Ovary (tissue), 3 donors: ENCODE measurements at regions not wholly inside any gene's neighbourhood (a gene's known extent, or its start where the extent isn't known, plus 50 kb on each side); places are given as distances from the start of the nearest gene placed in this dataset.

Experiments
- CTCF ChIP-seq, 3 donors: fragments of 450-650 bp in 2 of 3; fragments of 200-600 bp in 1 of 3; IDR thresholded peaks; one replicate each; pipeline versions ENCODE4 v1.5.1 to v1.8.0; 2016 to 2022; ENCODE audit warnings: antibody characterized with exemption in 3 of 3, mild to moderate bottlenecking in 1 of 3
- POLR2A ChIP-seq: fragments of 450-650 bp; IDR thresholded peaks from one replicate; pipeline ENCODE4 v1.6.1; 2017; ENCODE audit warnings: antibody characterized with exemption, mild to moderate bottlenecking, moderate library complexity
- donor health status: DM: no; HTN: no; CAD: no.

GRCh38 chr4:147194604-147195003, 248.9 kb upstream of the TTC29 start:
- TF ChIP-seq CTCF (IDR thresholded peaks at IDR 0.05) (no peak), POLR2A (no peak)
